D721Med (cell line): ENCODE measurements at regions not wholly inside any gene's neighbourhood (a gene's known extent, or its start where the extent isn't known, plus 50 kb on each side); places are given as distances from the start of the nearest gene placed in this dataset.

Experiments used
- DNase-seq: peaks from one replicate; pipeline ENCODE4 v3.0.0; 2011; ENCODE audit warnings: low spot score; ENCODE audit not compliant: insufficient read length
- FAIRE-seq: peaks from 2 replicates; lab custom pipeline; 2011; peaks lifted over from hg19 to GRCh38; lab: Jason Lieb, UNC
- CTCF ChIP-seq: IDR thresholded peaks from 2 replicates; pipeline ENCODE4 v1.5.1; 2012; ENCODE audit warnings: mild to moderate bottlenecking, control low read depth; ENCODE audit not compliant: insufficient read depth; ENCODE audit errors: missing control alignments

GRCh38 chr2:34736482-34736881, 1137.4 kb upstream of the FAM98A start:
- no peak for DNase-seq
- FAIRE-seq = no peak
- no peak for TF ChIP-seq CTCF

GRCh38 chr2:34734662-34735061, 1135.6 kb upstream of the FAM98A start:
- FAIRE-seq (peak; percentile 51), DNase-seq (no peak)
- TF ChIP-seq CTCF = no peak

DNA sequence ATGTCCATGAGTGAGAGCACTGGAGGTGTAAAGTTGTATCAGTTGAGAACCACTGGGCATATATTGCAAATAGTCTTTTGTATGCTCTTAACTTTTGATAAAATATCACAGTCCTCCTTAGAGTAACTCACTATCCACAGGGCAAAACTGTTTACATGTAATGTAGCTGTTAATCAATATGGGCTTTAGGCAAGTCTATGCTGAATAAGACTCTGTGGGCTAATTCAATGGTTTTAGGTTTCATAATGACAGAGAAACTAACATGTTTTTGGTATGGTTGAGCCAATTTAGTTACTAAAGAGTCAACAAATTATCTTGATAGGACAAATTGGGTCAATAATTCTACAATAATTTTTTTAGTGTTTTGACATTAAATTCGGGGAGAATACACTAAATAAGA, 1134.9 kb upstream of the FAM98A start:
- no peak for FAIRE-seq

GRCh38 chr2:34731292-34731691, 1132.2 kb upstream of the FAM98A start:
- TF ChIP-seq CTCF = no peak
- DNase-seq (no peak), FAIRE-seq (no peak)

More for the DNA sequence above, 1134.9 kb upstream of the FAM98A start:
- no peak for DNase-seq
- TF ChIP-seq CTCF = no peak

DNA sequence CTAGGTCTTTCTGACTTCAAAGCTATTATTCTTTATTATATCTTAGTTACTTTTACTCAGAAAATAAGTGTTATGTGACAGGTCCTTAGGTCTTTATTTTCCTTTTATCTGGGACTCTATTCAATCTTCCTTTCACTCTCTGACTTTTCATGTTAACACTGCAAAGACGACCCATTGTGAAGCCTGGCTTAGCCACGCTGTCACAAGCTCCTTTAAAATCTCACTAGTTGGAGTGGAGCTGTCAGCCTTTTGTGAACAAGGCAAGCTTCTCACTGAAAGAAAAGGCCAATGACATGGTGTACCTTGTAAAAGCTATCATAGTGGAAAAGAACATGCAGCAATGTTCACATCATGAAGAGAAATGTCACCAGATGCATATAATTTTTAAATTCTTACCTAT, 1130.7 kb upstream of the FAM98A start:
- DNase-seq (no peak), FAIRE-seq (no peak)
- no peak for TF ChIP-seq CTCF

DNA sequence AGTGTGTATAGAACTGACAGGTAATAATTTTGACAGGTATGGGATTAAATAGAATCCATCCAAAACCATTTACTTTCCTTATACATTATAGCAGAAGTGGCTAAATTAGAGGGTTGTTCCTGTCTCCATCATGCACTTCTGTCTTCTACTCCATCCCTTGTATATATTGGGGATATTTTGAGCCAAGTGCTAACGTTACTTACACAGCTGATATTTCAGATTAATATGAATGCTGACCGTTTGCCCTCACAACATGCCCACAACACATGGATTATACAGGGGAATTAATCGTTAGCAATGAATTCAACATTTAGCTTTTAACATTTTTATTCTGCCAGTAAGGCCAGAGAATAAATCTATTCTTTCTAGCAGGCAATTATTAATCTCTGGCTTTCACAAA, 1125.0 kb upstream of the FAM98A start:
- no peak for TF ChIP-seq CTCF
- DNase-seq (no peak), FAIRE-seq (no peak)

DNA sequence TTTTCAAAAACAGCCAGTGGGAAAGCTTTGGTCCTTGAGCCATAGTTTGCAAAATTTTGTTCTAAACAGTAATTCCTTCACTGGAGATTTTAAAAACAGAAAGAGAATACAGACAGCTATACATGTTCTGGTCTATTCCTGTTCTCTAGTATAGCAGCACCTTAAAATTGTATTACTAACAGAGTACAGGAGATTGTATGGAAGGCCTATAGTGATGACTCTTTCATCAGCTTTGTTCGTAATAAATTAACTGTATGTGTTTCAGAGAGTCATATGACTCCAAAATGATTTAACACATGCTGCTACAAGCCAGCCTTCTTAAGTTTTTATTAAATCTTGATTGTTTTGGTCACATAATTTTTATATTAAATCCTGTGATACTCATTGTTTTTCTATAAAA, 1124.6 kb upstream of the FAM98A start:
- DNase-seq (no peak), FAIRE-seq (no peak)
- no peak for TF ChIP-seq CTCF
